Neural cell (in vitro differentiated cells): ENCODE measurements at regions not wholly inside any gene's neighbourhood (a gene's known extent, or its start where the extent isn't known, plus 50 kb on each side); places are given as distances from the start of the nearest gene placed in this dataset.
A peak's percentile ranks its signal among the peaks of the same experiment; 100 is the strongest.

ENCODE experiments used
- H2AFZ ChIP-seq: fragments of 200-600, 300-800 bp; sonication (generic), shearing (Covaris generic); 2 replicates; pipeline ENCODE4 v1.6.0; 2014; ENCODE audit warnings: low read depth, mild to moderate bottlenecking, antibody characterized with exemption, low read length, moderate library complexity
- H3F3A ChIP-seq: fragments of 200-600 bp; shearing (Covaris generic); 2 replicates; pipeline ENCODE4 v1.6.1; 2016; ENCODE audit warnings: mild to moderate bottlenecking, moderate library complexity, mixed read lengths, antibody characterized with exemption, low read length; ENCODE audit not compliant: insufficient read depth, poor library complexity, severe bottlenecking
- H3K27ac ChIP-seq: fragments of 200-600, 300-800 bp; sonication (generic), shearing (Covaris generic); 2 replicates; pipeline ENCODE4 v1.5.1; 2014; ENCODE audit warnings: mild to moderate bottlenecking, low read length, moderate library complexity
- H3K27me3 ChIP-seq: fragments of 300-800, 200-600 bp; sonication (generic), shearing (Covaris generic); 2 replicates; pipeline ENCODE4 v1.6.0; 2014; ENCODE audit warnings: mild to moderate bottlenecking, low read depth, low read length, moderate library complexity; ENCODE audit not compliant: insufficient read depth
- H3K36me3 ChIP-seq: fragments of 300-800, 200-600 bp; sonication (generic), shearing (Covaris generic); 2 replicates; pipeline ENCODE4 v1.5.1; 2014; ENCODE audit warnings: mild to moderate bottlenecking, antibody characterized with exemption, low read length, moderate library complexity; ENCODE audit not compliant: insufficient read depth
- H3K4me2 ChIP-seq: fragments of 300-800, 200-600 bp; sonication (generic), shearing (Covaris generic); 2 replicates; pipeline ENCODE4 v1.6.0; 2014; ENCODE audit warnings: mild to moderate bottlenecking, low read length
- H3K4me3 ChIP-seq: fragments of 300-800, 200-600 bp; sonication (generic), shearing (Covaris generic); 2 replicates; pipeline ENCODE4 v1.5.1; 2014; ENCODE audit warnings: mild to moderate bottlenecking, low read length, moderate library complexity
- H3K79me2 ChIP-seq: fragments of 200-600 bp; shearing (Covaris generic); replicated peaks from 2 replicates; pipeline ENCODE4 v1.6.0; 2014; ENCODE audit warnings: mild to moderate bottlenecking, low read length, moderate library complexity; ENCODE audit not compliant: insufficient read depth
- H3K9ac ChIP-seq: fragments of 300-800, 200-600 bp; sonication (generic), shearing (Covaris generic); 2 replicates; pipeline ENCODE4 v1.6.1; 2016; ENCODE audit warnings: mild to moderate bottlenecking, low read length, mixed read lengths
- H3K9me2 ChIP-seq: fragments of 200-600 bp; shearing (Covaris generic); 2 replicates; pipeline ENCODE4 v1.6.1; 2016; ENCODE audit warnings: mild to moderate bottlenecking, low read length, mixed read lengths; ENCODE audit not compliant: insufficient read depth
- H3K9me3 ChIP-seq: fragments of 200-600, 300-800 bp; sonication (generic), shearing (Covaris generic); 2 replicates; pipeline ENCODE4 v1.6.1; 2016; ENCODE audit warnings: mild to moderate bottlenecking, mixed run types, low read length, moderate library complexity, mixed read lengths
- H4K20me1 ChIP-seq: fragments of 200-600 bp; shearing (Covaris generic); 2 replicates; pipeline ENCODE4 v1.6.1; 2016; ENCODE audit warnings: mild to moderate bottlenecking, mixed run types; ENCODE audit not compliant: insufficient read depth
- CTCF ChIP-seq: fragments of 450-650 bp; IDR thresholded peaks from 2 replicates; pipeline ENCODE4 v1.5.1; 2014; ENCODE audit warnings: antibody characterized with exemption, mild to moderate bottlenecking, moderate library complexity; ENCODE audit not compliant: poor library complexity, severe bottlenecking
- EP300 ChIP-seq: fragments of 450-650 bp; conservative IDR thresholded peaks from 2 replicates; pipeline ENCODE4 v1.6.1; 2014; ENCODE audit warnings: antibody characterized with exemption, mild to moderate bottlenecking, moderate library complexity; ENCODE audit not compliant: poor library complexity, severe bottlenecking
- EZH2 ChIP-seq: fragments of 200-600, 300-800 bp; shearing (Covaris generic), sonication (generic); IDR thresholded peaks from 2 replicates; pipeline ENCODE4 v1.6.1; 2014; ENCODE audit warnings: antibody characterized with exemption, low read length, borderline replicate concordance, mild to moderate bottlenecking; ENCODE audit not compliant: insufficient read depth, poor library complexity, severe bottlenecking
- MXI1 ChIP-seq: fragments of 450-650 bp; conservative IDR thresholded peaks from 2 replicates; pipeline ENCODE4 v1.6.1; 2014; ENCODE audit warnings: antibody characterized with exemption, mild to moderate bottlenecking; ENCODE audit not compliant: poor library complexity, severe bottlenecking
- POLR2AphosphoS5 ChIP-seq: IDR thresholded peaks from 2 replicates; pipeline ENCODE4 v1.6.1; 2012
- REST ChIP-seq: IDR thresholded peaks from 2 replicates; pipeline ENCODE4 v1.6.1; 2012; ENCODE audit warnings: borderline replicate concordance
- SMC3 ChIP-seq: fragments of 450-650 bp; conservative IDR thresholded peaks from 2 replicates; pipeline ENCODE4 v1.6.1; 2014; ENCODE audit warnings: antibody characterized with exemption, mild to moderate bottlenecking, moderate library complexity; ENCODE audit not compliant: poor library complexity
- TAF1 ChIP-seq: IDR thresholded peaks from 2 replicates; pipeline ENCODE4 v1.6.1; 2012; ENCODE audit warnings: low read depth

GRCh38 chr16:6193718-6194117 lies 1096.1 kb upstream of the EEF2KMT start:
- no peaks in the 10 kb centered on the region for H3K36me3 ChIP-seq
- H3F3A ChIP-seq, result no peaks in the 10 kb centered on the region
- H3K9me2 ChIP-seq, result no peaks in the 10 kb centered on the region
- H3K27me3 ChIP-seq, result no peaks in the 10 kb centered on the region
- H2AFZ ChIP-seq, result no peak overlapping the region
- H3K4me2 ChIP-seq, result no peak overlapping the region
- H3K27ac ChIP-seq, result no peak overlapping the region
- no peak overlapping the region for H3K9ac ChIP-seq
- no peaks in the 10 kb centered on the region for H3K9me3 ChIP-seq
- no peaks in the 10 kb centered on the region for H4K20me1 ChIP-seq
- TF ChIP-seq TAF1 (no peak), POLR2AphosphoS5 (no peak), CTCF (no peak), EP300 (no peak), SMC3 (no peak), EZH2 (no peak), REST (peak; percentile 25)
- no peaks in the 10 kb centered on the region for H3K79me2 ChIP-seq
- no peak overlapping the region for H3K4me3 ChIP-seq

GRCh38 chr16:6192984-6193383 lies 1095.4 kb upstream of the EEF2KMT start:
- H3K27me3 ChIP-seq, result no peaks in the 10 kb centered on the region
- H2AFZ ChIP-seq, result no peak overlapping the region
- no peak overlapping the region for H3K9ac ChIP-seq
- no peaks in the 10 kb centered on the region for H3K36me3 ChIP-seq
- H3K4me3 ChIP-seq, result no peak overlapping the region
- TF ChIP-seq CTCF, result no peak
- no peak for TF ChIP-seq MXI1
- H3K9me3 ChIP-seq, result no peaks in the 10 kb centered on the region
- H3F3A ChIP-seq, result no peaks in the 10 kb centered on the region
- H3K9me2 ChIP-seq, result no peaks in the 10 kb centered on the region
- H3K79me2 ChIP-seq, result no peaks in the 10 kb centered on the region
- H3K27ac ChIP-seq, result no peak overlapping the region
- H4K20me1 ChIP-seq, result no peaks in the 10 kb centered on the region
- no peak overlapping the region for H3K4me2 ChIP-seq
